ENCODE measurements at regions not wholly inside any gene's neighbourhood (a gene's known extent, or its start where the extent isn't known, plus 50 kb on each side); places are given as distances from the start of the nearest gene placed in this dataset.

DNA sequence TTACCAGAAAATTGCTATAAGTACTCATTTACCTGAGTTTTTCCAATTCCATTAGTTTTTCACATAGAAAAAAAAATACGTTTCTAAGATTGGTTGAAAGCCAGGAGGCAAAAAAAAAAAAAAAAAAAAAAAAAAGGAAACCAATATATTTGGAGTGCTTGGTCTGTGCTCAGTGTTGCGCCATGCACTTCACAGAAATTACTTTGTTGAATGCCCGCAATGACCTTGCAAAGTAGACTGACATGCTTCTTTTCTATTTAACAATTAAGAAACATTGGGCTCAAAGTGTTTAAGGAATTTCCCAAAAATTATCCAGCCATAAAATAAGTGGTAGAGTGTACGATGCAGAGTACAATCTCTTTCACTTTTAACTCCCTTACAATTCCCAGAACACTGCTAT lies 65.2 kb upstream of the PAPPA start:
- Histone ChIP-seq H3K27ac (no peak overlapping the region), H3K9me3 (ENCODE audit: severe bottlenecking) (no peaks in the 10 kb centered on the region), H3K4me3 (ENCODE audit: low read depth, low read length) (no peak overlapping the region), H3K36me3 (no peaks in the 10 kb centered on the region), H3K27me3 (ENCODE audit: insufficient read depth, low read depth, severe bottlenecking) (no peaks in the 10 kb centered on the region)
- DNase-seq: no peak
- TF ChIP-seq, protein P1, sequence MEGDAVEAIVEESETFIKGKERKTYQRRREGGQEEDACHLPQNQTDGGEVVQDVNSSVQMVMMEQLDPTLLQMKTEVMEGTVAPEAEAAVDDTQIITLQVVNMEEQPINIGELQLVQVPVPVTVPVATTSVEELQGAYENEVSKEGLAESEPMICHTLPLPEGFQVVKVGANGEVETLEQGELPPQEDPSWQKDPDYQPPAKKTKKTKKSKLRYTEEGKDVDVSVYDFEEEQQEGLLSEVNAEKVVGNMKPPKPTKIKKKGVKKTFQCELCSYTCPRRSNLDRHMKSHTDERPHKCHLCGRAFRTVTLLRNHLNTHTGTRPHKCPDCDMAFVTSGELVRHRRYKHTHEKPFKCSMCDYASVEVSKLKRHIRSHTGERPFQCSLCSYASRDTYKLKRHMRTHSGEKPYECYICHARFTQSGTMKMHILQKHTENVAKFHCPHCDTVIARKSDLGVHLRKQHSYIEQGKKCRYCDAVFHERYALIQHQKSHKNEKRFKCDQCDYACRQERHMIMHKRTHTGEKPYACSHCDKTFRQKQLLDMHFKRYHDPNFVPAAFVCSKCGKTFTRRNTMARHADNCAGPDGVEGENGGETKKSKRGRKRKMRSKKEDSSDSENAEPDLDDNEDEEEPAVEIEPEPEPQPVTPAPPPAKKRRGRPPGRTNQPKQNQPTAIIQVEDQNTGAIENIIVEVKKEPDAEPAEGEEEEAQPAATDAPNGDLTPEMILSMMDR (IDR thresholded peaks at IDR 0.05; ENCODE audit: low read depth, low read length): no peak

- Histone ChIP-seq H3K27ac (no peak overlapping the region), H3K4me3 (ENCODE audit: low read depth, low read length) (no peak overlapping the region), H3K27me3 (ENCODE audit: insufficient read depth, low read depth, severe bottlenecking) (no peaks in the 10 kb centered on the region), H3K36me3 (no peaks in the 10 kb centered on the region), H3K9me3 (ENCODE audit: severe bottlenecking) (no peaks in the 10 kb centered on the region)
- DNase-seq: no peak
- TF ChIP-seq, protein P1 (IDR thresholded peaks at IDR 0.05; ENCODE audit: low read depth, low read length): no peak
Observed at GRCh38 chr9:116090030-116090770, 63.4 kb upstream of the PAPPA start.

DNA sequence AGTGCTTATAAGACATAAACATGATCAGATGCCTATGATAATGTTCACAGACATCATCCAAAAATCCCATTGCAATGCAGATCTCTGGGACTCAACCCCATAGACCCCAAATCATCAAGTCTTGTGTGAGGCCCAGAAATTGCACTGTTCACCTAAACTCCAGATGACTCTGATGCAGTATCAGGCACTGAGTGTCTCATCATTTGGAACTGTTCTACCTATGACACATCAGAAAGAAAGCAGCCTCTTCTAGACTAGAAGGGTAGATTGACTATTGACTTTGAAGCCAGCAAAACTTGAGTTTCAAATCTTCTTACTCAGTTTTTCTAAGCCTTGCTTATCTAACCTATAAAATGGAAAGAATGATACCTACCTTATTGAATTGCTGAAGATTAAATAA lies 58.7 kb upstream of the PAPPA start:
- Histone ChIP-seq H3K4me3 (ENCODE audit: low read depth, low read length) (no peak overlapping the region), H3K27ac (no peak overlapping the region), H3K27me3 (ENCODE audit: insufficient read depth, low read depth, severe bottlenecking) (no peaks in the 10 kb centered on the region), H3K9me3 (ENCODE audit: severe bottlenecking) (no peaks in the 10 kb centered on the region), H3K36me3 (no peaks in the 10 kb centered on the region)
- DNase-seq: no peak
- TF ChIP-seq, protein P1 (IDR thresholded peaks at IDR 0.05; ENCODE audit: low read depth, low read length): no peak

DNA sequence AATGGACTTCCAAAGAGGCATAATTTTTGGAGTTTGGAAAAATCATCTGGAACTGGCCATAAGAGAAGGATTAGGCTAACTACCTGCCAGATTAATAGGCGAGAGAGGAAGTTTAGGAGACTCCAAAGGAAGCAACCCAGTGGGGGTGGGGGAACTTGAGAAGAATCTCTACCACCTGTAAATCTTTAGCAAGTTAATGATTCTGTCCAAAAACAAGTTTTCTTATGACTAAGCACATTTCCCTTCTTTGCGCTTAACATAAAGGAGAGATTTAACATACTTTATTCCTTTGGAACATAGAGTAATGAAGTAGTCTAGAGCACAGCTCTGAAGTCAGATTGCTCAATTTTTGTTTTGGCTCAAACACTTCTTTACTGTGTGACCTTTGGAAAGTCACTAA lies 58.2 kb upstream of the PAPPA start:
- H3K27me3 ChIP-seq (ENCODE audit: insufficient read depth, low read depth, severe bottlenecking): no peaks in the 10 kb centered on the region
- TF ChIP-seq, protein P1 (IDR thresholded peaks at IDR 0.05; ENCODE audit: low read depth, low read length): no peak
- no peak for DNase-seq
- H3K27ac ChIP-seq: no peak overlapping the region
- H3K4me3 ChIP-seq (ENCODE audit: low read depth, low read length): no peak overlapping the region
- no peaks in the 10 kb centered on the region for H3K9me3 ChIP-seq (ENCODE audit: severe bottlenecking)
- H3K36me3 ChIP-seq: no peaks in the 10 kb centered on the region

- H3K36me3 ChIP-seq: no peaks in the 10 kb centered on the region
- H3K27me3 ChIP-seq (ENCODE audit: insufficient read depth, low read depth, severe bottlenecking): no peaks in the 10 kb centered on the region
- no peak for DNase-seq
- H3K9me3 ChIP-seq (ENCODE audit: severe bottlenecking): no peaks in the 10 kb centered on the region
- TF ChIP-seq, protein P1 (IDR thresholded peaks at IDR 0.05; ENCODE audit: low read depth, low read length): no peak
- H3K4me3 ChIP-seq (ENCODE audit: low read depth, low read length): no peak overlapping the region
- H3K27ac ChIP-seq: no peak overlapping the region
Observed at GRCh38 chr9:116096046-116096445, 57.5 kb upstream of the PAPPA start.

GRCh38 chr9:116096853-116097252 lies 56.7 kb upstream of the PAPPA start:
- DNase-seq: no peak
- H3K36me3 ChIP-seq: no peaks in the 10 kb centered on the region
- TF ChIP-seq, protein P1 (IDR thresholded peaks at IDR 0.05; ENCODE audit: low read depth, low read length): no peak
- no peak overlapping the region for H3K27ac ChIP-seq
- no peaks in the 10 kb centered on the region for H3K9me3 ChIP-seq (ENCODE audit: severe bottlenecking)
- no peak overlapping the region for H3K4me3 ChIP-seq (ENCODE audit: low read depth, low read length)
- H3K27me3 ChIP-seq (ENCODE audit: insufficient read depth, low read depth, severe bottlenecking): no peaks in the 10 kb centered on the region

All from WERI-Rb-1 (cell line).